Epithelial cell of proximal tubule (primary cell): ENCODE measurements at regions not wholly inside any gene's neighbourhood (a gene's known extent, or its start where the extent isn't known, plus 50 kb on each side); places are given as distances from the start of the nearest gene placed in this dataset.

Source experiments
- DNase-seq: peaks from one replicate; pipeline ENCODE4 v3.0.0-alpha.2; 2011; ENCODE audit warnings: low read depth
- H3K4me3 ChIP-seq: 2 replicates; pipeline ENCODE4 v1.5.1; 2011; ENCODE audit warnings: low read depth, mild to moderate bottlenecking, low read length
- CTCF ChIP-seq: conservative IDR thresholded peaks from 2 replicates; pipeline ENCODE4 v1.5.1; 2012; ENCODE audit warnings: low read depth, mild to moderate bottlenecking, low read length

- no peak for TF ChIP-seq CTCF
- DNase-seq: no peak
- H3K4me3 ChIP-seq: no peak overlapping the region
These were observed 382.0 kb downstream of the MAGEB5 start for GRCh38 chrX:26597981-26598380.

DNA sequence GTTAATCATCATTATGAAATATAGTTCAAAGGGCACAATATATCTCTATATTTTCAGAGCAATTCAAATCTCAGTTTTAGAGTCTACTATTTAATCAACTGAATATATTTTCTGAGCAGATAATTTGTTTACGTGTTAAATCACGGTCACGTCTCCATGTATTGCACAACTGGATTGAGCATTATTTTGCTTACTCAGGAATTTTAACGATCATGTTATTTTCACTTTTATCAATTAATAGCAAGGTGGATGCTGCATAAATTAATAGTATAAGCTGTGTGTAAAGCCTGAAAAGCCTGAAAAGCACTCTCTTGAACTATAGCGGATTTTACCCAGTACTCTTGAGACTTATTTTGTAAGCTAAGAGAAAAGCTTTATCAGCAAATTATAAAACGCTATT, 374.9 kb downstream of the MAGEB5 start:
- DNase-seq: no peak
- H3K4me3 ChIP-seq: no peak overlapping the region
- TF ChIP-seq CTCF: no peak

- no peak overlapping the region for H3K4me3 ChIP-seq
- DNase-seq: no peak
- no peak for TF ChIP-seq CTCF
These were observed 370.6 kb downstream of the MAGEB5 start for GRCh38 chrX:26586570-26586969.

- no peak for TF ChIP-seq CTCF
- H3K4me3 ChIP-seq: no peak overlapping the region
- DNase-seq: no peak
These were observed 365.1 kb downstream of the MAGEB5 start for GRCh38 chrX:26581091-26581490.

GRCh38 chrX:26580021-26580420, 364.1 kb downstream of the MAGEB5 start:
- DNase-seq: no peak
- no peak overlapping the region for H3K4me3 ChIP-seq
- TF ChIP-seq CTCF: no peak

GRCh38 chrX:26574234-26574633, 358.3 kb downstream of the MAGEB5 start:
- no peak for TF ChIP-seq CTCF
- no peak for DNase-seq
- no peak overlapping the region for H3K4me3 ChIP-seq

GRCh38 chrX:26562156-26562555, 346.2 kb downstream of the MAGEB5 start:
- no peak for DNase-seq
- H3K4me3 ChIP-seq: no peak overlapping the region
- TF ChIP-seq CTCF: no peak
